Gastrocnemius medialis (tissue), 4 donors: ENCODE measurements at regions not wholly inside any gene's neighbourhood (a gene's known extent, or its start where the extent isn't known, plus 50 kb on each side); places are given as distances from the start of the nearest gene placed in this dataset.

Source experiments
- CTCF ChIP-seq, 5 experiments: fragments of 450-650 bp in 3 of 5; fragments of 200-600 bp in 2 of 5; sonication (generic) in 2 of 5; IDR thresholded peaks in 4 of 5; conservative IDR thresholded peaks in 1 of 5; 1 replicate in 4 of 5; 2 replicates in 1 of 5; pipeline ENCODE4 v1.5.1; 2016 to 2019; ENCODE audit warnings: antibody characterized with exemption in 5 of 5, mild to moderate bottlenecking in 3 of 5, moderate library complexity in 3 of 5
- POLR2A ChIP-seq, 2 donors: fragments of 450-650 bp; IDR thresholded peaks; one replicate each; pipeline ENCODE4 v1.6.1; 2017; ENCODE audit warnings: antibody characterized with exemption in 2 of 2, mild to moderate bottlenecking in 2 of 2, moderate library complexity in 2 of 2

- TF ChIP-seq CTCF (IDR thresholded peaks at IDR 0.05 in 4 of 5, conservative IDR thresholded peaks at IDR 0.05 in 1 of 5) (no peak), POLR2A (IDR thresholded peaks at IDR 0.05) (no peak)
Measured at GRCh38 chr9:117596678-117597077, 107.5 kb upstream of the TLR4 start.
